ENCODE measurements at regions not wholly inside any gene's neighbourhood (a gene's known extent, or its start where the extent isn't known, plus 50 kb on each side); places are given as distances from the start of the nearest gene placed in this dataset.

- TF ChIP-seq CTCF (IDR thresholded peaks at IDR 0.05; ENCODE audit: low read length): no peak
- H3K36me3 ChIP-seq (ENCODE audit: insufficient read depth, low read length): no peaks in the 10 kb centered on the region
- no peak overlapping the region for H3K4me2 ChIP-seq (ENCODE audit: low read length)
- no peaks in the 10 kb centered on the region for H3K4me1 ChIP-seq (ENCODE audit: insufficient read depth, low read length, severe bottlenecking)
- no peaks in the 10 kb centered on the region for H4K20me1 ChIP-seq (ENCODE audit: insufficient read depth, low read length)
- H3F3A ChIP-seq (ENCODE audit: insufficient read depth, low read length): no peaks in the 10 kb centered on the region
- no peak overlapping the region for H2AFZ ChIP-seq (ENCODE audit: low read length)
- H3K9me3 ChIP-seq (ENCODE audit: low read length): no peaks in the 10 kb centered on the region
- H3K79me2 ChIP-seq (ENCODE audit: insufficient read depth, low read length): no peaks in the 10 kb centered on the region
- no peak overlapping the region for H3K9ac ChIP-seq (ENCODE audit: low read length)
- no peak overlapping the region for H3K27ac ChIP-seq (ENCODE audit: low read depth, low read length, poor library complexity, severe bottlenecking)
- no peaks in the 10 kb centered on the region for H3K27me3 ChIP-seq (ENCODE audit: insufficient read depth, low read length)
- no peaks in the 10 kb centered on the region for H3K9me2 ChIP-seq (ENCODE audit: low read depth, low read length)
- H3K4me3 ChIP-seq (ENCODE audit: low read depth, low read length, poor library complexity, severe bottlenecking): no peak overlapping the region
Measured at GRCh38 chr2:150298571-150299305, 188.7 kb downstream of the RND3 start.

- no peaks in the 10 kb centered on the region for H3K36me3 ChIP-seq (ENCODE audit: insufficient read depth, low read length)
Measured at GRCh38 chr2:150296770-150297546, 190.5 kb downstream of the RND3 start.

GRCh38 chr2:150295544-150295943, 191.9 kb downstream of the RND3 start:
- no peak overlapping the region for H2AFZ ChIP-seq (ENCODE audit: low read length)
- no peaks in the 10 kb centered on the region for H3K4me1 ChIP-seq (ENCODE audit: insufficient read depth, low read length, severe bottlenecking)
- H3K9me2 ChIP-seq (ENCODE audit: low read depth, low read length): no peaks in the 10 kb centered on the region

More at GRCh38 chr2:150296770-150297546, 190.5 kb downstream of the RND3 start:
- Histone ChIP-seq H2AFZ (ENCODE audit: low read length) (no peak overlapping the region), H3K9ac (ENCODE audit: low read length) (no peak overlapping the region), H3K4me1 (ENCODE audit: insufficient read depth, low read length, severe bottlenecking) (no peaks in the 10 kb centered on the region), H3K9me2 (ENCODE audit: low read depth, low read length) (no peaks in the 10 kb centered on the region), H3K79me2 (ENCODE audit: insufficient read depth, low read length) (no peaks in the 10 kb centered on the region), H3F3A (ENCODE audit: insufficient read depth, low read length) (no peaks in the 10 kb centered on the region), H3K9me3 (ENCODE audit: low read length) (no peaks in the 10 kb centered on the region), H3K4me2 (ENCODE audit: low read length) (no peak overlapping the region), H3K4me3 (ENCODE audit: low read depth, low read length, poor library complexity, severe bottlenecking) (no peak overlapping the region), H3K27me3 (ENCODE audit: insufficient read depth, low read length) (no peaks in the 10 kb centered on the region), H4K20me1 (ENCODE audit: insufficient read depth, low read length) (no peaks in the 10 kb centered on the region), H3K27ac (ENCODE audit: low read depth, low read length, poor library complexity, severe bottlenecking) (no peak overlapping the region)
- no peak for TF ChIP-seq EZH2 (IDR thresholded peaks at IDR 0.05; ENCODE audit: borderline replicate concordance, low read length)
- TF ChIP-seq CTCF (IDR thresholded peaks at IDR 0.05; ENCODE audit: low read length): no peak

More at GRCh38 chr2:150295544-150295943, 191.9 kb downstream of the RND3 start:
- H3K79me2 ChIP-seq (ENCODE audit: insufficient read depth, low read length): no peaks in the 10 kb centered on the region
- H4K20me1 ChIP-seq (ENCODE audit: insufficient read depth, low read length): no peaks in the 10 kb centered on the region
- H3K27ac ChIP-seq (ENCODE audit: low read depth, low read length, poor library complexity, severe bottlenecking): no peak overlapping the region
- no peak overlapping the region for H3K4me3 ChIP-seq (ENCODE audit: low read depth, low read length, poor library complexity, severe bottlenecking)
- no peaks in the 10 kb centered on the region for H3F3A ChIP-seq (ENCODE audit: insufficient read depth, low read length)
- no peaks in the 10 kb centered on the region for H3K27me3 ChIP-seq (ENCODE audit: insufficient read depth, low read length)
- no peak overlapping the region for H3K4me2 ChIP-seq (ENCODE audit: low read length)
- H3K9ac ChIP-seq (ENCODE audit: low read length): no peak overlapping the region
- no peaks in the 10 kb centered on the region for H3K9me3 ChIP-seq (ENCODE audit: low read length)
- TF ChIP-seq CTCF (IDR thresholded peaks at IDR 0.05; ENCODE audit: low read length): no peak
- no peaks in the 10 kb centered on the region for H3K36me3 ChIP-seq (ENCODE audit: insufficient read depth, low read length)
